ENCODE measurements at regions not wholly inside any gene's neighbourhood (a gene's known extent, or its start where the extent isn't known, plus 50 kb on each side); places are given as distances from the start of the nearest gene placed in this dataset.
"Not testable (repeated sequence)": the region's sequence is repeated elsewhere in the genome, so short reads cannot be mapped to it uniquely, and the experiment has no call there.

DNA sequence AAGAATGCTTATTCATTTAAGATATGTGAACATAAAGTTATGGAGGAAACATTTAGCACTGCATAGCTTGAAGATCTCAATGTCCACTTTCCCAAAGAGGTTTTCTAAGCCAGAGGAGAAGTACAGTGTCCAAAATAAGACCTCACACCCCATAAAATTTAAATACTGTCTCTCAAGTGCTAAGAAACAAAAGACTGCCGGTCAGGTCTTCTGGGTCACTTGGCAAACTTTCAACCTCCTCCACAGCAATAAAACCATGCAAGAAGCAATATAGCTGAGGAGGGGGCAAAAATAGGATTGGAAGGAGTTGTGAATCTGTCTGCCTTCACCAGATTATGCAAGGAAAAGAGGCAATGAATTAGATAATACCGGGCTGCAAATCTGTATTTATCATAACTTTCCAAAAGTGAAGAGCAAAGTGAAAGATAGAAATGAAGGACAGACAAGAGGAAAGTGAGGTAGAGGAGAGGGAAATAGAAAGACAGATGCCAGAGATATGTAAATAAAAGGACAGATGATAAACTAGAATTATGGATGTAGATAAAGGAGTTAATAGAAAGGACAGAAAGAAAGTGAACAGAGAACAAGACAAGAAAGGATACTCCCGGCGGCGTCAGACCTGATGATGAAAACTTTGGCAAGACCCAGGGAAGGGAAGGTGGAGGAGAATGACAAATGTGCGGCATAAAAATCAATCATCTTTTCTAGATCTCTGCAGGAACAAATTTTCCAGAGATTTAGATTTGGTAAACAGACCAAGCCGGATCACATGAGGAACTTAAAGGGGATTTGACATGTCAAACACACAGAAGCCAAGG lies 152.7 kb upstream of the FAM241A start:
- intact Hi-C loops (cut with micrococcal nuclease) = no loop called here

DNA sequence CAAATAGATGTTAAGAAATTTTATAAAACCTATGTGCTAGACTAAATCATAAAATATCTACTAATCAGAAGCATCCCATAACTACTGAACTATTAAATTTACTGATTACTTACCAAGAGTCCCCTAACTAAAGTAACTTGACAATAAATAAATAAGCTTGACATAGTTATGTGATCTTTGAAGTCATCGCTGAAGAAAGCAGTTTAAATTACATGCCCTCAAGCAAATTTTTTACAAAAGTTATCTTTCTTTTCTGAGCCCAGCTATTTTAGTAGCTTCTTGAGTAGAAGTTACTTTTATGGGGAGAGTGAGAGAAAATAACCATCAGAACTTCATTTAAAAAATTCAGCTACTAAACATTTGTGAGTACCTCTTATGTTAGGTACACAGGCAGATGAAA lies 150.9 kb upstream of the FAM241A start:
- intact Hi-C loops (cut with micrococcal nuclease) = no loop called here

DNA sequence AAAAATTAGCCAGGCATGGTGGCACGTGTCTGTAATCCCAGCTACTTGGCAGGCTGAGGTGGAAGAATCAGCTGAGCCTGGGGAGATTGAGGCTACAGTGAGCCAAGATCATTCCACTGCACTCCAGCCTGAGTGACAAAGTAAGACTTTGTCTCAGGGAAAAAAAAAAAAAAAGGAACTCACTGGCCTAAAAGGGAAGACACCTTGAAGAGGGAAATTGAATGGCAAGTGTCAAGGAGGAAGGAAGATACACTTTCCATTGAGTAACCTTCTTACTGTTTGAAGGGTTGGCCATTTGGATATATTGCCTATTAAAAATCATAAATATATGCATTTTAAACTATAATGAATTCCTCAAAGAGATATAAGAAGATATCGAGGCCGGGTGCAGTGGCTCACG lies 147.5 kb upstream of the FAM241A start:
- intact Hi-C loops (cut with micrococcal nuclease) = no loop called here

DNA sequence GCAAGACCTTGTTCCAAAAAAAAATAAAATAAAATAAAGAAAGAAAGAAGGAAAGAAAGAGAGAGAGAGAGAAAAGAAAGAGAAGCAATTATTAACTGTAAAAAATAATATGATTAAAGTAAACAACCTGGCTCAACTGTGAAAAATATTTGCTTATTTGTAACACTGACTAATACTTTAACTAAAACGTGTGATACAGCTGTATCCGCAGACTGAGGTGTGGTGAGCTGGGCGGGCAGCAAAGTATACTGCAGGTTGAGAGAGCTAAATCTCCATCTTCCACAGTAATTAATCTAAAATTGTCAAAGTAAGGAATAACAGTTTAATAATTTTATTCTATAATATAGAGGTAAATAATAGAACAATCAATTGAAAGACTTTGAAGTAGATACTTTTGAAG lies 145.5 kb upstream of the FAM241A start:
- intact Hi-C loops (cut with micrococcal nuclease) = no loop called here

DNA sequence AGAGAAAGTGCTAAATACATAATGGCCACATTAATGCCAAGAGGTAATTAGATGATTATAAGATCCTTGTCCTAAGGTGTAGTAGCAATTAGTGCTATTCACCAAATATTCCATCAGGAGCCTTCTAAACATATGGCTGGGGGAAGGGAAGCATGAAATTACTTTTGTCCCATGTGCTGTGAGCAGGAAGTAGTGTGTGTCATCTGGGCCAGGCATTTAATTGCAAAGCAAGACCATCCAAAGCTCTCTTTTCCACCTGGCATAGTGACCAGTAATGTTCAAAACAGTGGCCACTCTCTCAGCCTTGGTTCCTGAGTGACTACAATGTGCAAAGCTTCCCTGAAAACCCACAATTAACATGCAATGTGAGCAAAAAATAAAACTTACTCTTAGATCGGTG lies 144.2 kb upstream of the FAM241A start:
- intact Hi-C loops (cut with micrococcal nuclease) = no loop called here

DNA sequence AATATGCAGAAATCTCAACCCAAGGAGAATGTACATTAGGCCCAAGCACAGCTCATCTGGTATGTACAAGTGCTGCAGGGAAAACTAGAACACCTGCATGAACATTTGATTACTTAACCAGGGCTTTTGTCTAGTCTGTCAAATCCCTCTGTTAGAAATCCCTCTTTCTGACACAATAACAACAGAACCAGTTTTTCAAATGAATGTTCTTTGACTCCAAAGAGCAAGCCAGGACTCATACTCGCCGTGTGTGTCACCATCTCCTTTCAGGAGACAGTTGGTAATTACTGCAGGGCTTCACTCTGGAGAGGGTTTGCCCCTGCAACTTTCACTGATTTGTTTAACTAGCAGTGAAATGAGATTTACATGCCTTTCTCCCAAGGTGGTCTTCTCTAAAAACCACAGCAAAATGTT lies 143.0 kb upstream of the FAM241A start:
- intact Hi-C loops (cut with micrococcal nuclease) = no loop called here

DNA sequence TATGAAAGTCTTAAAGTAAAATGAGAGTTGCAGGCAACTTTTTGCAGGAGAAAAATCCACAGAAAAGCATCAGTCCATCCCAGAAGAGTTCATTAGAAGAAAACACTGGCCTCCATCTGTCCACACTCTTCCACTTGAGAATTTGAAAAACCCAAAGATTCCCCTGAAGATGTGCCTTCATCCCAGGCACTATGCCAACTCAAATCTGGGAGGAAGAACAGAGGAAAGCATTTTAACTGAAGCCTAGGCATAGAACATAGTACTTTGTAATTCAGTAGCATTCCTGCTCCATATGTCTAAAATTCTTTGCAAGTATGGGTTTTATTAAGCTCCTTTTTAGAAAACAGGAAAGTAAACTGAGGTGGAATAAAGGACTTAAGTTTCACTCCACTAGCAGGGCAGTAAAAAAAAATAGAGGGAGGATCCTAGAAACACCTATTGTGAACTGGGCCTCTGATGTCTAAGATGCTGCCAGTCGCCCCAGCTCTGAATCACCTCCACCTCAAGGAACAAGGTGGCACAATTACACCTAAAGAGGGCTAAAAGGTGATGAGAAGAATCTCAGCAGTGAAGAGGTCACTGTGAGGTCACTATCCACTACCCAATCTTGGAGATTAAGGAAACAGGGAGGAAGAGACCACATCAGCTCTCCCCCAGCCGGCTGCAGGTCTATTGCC lies 141.9 kb upstream of the FAM241A start:
- intact Hi-C loops (cut with micrococcal nuclease) = no loop called here

DNA sequence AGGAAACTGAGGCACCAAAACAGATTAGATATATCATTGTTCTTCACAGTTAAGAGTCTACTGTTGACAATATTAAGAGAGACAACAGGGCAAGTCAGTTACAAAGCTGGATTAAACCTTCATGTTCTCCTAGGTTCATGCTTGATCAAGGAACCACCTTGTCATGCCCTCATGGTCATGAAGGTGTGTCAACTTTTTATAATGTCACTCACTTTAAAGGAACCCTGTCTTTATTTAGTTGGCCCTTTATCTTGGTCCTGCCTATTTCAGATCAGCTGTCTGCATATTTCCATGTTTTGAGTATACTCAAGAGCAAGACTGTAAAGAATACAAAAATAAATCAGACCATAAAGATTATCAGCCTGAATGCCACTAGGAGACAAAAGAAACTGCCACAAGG lies 140.2 kb upstream of the FAM241A start:
- intact Hi-C loops (cut with micrococcal nuclease) = no loop called here

DNA sequence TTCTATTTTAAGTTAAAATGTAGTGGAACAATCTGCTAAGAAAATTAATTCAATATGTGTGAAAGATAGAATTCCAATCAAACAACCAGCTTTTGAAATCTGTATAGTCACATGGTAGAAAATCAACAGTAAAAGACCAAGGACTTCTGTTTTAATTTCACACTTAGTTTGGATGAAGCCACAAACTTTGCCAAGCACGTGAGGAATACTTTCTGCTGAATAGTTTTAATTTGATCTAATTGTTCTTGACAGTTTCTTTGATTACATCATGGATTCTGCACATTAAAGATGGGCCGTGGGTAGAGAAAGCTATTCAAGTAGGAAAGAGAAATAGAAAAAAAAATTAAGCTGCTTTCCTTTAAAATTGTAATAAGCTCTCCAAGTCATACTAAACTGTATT lies 137.9 kb upstream of the FAM241A start:
- intact Hi-C loops (cut with micrococcal nuclease) = no loop called here

DNA sequence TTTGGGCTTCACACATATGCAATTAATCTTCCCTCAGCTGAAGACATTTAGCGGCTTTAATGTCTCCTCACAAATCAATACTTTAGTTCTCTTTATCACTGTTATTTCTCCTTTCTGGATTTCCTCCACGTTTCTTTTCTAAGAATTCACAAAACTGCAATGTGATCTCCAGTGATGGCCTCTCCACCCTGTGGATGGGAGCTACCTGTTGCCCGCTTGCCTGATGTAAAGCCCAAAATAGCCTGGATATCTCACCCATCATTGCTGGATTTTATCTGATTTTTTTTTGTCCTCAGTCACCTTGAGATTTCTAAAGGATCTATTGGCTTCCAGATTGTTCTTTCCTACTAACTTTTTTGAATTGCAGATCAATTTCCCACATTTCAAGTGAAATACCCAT lies 129.3 kb upstream of the FAM241A start:
- intact Hi-C loops (cut with micrococcal nuclease) = no loop called here

DNA sequence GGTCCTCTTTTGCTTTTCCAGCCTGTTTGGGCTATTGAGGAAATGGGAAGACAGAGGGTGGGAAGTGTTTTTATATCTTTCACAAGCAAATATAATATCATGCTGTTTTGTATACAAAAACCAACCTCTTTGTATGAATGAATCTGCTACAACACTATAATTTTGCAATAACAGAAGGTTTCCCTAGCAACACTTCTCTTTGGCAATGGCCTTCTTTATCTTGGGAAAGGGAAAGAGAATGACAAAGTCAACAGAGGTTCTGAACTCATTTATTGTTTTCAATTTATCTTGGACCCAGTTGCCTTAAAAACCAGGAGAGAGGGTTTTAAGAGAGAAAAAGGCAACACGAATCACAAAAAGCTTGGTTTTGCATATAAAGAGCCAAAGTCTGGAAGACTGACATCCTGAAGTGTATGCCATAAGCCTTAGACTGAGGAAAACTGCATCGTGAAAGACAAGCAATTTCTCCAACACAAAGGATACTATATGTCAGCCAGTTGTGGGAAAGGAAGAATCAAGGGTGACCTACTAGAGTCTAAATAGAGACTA lies 121.8 kb upstream of the FAM241A start:
- intact Hi-C loops (cut with micrococcal nuclease) = no loop called here

DNA sequence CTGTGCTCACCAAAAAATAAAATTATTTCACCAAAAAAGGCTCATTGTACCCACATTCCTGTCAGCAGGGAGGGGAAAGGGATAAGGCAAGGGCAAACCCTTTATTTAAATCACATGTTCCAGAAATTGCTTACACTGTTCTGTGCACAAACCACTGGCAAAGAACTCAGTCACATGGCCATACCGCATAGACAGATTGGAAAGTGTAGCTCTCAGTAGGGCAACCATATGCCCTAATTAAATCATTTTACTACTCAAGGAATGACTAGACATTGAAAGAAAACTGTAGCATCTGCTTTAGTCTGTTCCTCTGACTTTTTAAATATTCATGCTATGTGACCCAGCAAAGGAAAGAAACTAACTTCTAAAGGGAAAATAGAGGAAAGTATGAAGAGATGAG lies 119.2 kb upstream of the FAM241A start:
- intact Hi-C loops (cut with micrococcal nuclease) = no loop called here

DNA sequence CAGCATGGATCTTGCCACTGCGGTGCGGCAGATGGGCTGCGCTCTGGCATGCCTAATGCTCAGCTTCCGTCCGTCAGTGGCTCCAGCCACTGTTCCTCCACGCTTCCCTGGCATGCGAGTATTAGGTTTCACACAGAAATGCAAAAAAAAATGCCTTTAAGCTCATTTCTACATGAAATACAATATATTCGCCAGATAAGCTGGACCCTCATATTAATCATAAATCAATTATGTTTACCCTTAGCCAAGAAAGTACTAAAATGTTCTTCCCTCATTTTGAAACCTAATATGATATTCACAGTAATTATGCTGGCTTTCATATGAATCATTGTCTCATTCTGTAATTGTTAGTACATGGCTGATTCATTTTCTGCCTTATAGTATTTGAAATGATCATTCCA lies 115.5 kb upstream of the FAM241A start:
- intact Hi-C loops (cut with micrococcal nuclease) = loop anchor here (2.0 kb wide), 1 partner anchor 1513 kb away; no protein-coding TSS in a partner anchor

DNA sequence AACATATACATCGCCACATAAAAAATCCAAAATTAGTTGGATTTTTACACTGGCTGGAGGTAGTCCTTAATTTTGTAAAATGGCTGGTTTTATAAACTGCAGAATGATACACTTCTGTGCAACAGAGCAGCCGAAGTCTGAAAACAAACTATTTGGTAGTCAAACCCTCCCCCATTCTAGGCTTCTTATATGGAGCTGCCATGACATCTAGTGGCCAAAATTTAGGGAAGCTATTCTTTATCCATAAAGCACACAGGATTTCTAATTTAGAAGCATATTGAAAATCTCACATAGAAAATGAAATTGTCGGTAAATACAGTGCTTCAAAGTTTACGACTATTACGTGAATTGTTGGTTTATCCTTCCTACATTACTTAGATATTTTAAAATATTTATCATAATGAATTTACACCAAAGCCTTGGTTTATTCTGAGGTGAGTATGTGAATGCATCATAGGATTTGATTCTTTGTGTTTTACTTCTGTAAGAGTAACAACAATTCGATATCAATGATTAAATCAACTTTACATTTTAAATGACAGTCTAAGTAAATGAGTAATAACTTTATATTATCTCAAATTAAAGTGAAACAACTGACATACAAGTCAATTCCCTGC lies 113.4 kb upstream of the FAM241A start:
- intact Hi-C loops (cut with micrococcal nuclease) = loop anchor here (1.0 to 2.0 kb wide), 2 partner anchors 390 to 1515 kb away; no protein-coding TSS in a partner anchor

DNA sequence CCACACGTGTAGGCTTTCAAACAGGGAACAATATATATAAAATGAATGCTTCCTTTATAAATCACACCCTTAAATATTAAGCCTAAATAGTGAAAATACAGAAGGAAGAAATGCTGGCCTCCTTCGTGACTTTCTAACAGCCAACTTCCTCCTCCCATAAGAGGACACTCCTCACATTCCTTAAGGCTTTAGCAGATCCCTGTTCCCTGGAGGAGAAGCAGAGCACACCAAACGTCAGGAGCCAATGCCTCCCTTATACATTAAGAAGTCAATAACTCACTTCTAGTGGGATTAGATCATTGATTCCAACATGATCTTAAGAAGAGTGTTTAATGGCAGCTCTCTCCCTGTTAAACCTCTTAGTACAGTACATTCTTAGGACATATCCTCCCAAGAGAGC lies 108.4 kb upstream of the FAM241A start:
- intact Hi-C loops (cut with micrococcal nuclease) = no loop called here

DNA sequence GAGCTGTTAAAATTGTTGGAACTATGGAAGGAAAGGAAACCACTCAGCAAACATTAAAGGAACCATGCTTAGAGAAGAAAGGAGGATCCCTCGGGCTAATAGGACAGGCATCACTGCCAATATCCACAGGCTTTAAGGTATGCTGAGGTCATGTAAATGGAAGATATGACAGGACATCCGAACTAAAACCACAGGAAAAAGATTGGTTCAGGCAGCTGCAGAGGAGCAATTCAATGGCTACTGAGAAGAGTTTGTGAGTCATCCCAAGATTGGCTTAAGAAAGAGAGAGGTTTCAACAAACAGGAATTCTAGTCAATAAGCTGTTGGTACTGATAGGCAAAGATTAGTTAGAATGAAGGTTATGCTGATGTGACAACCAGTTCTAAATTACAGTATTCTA lies 106.4 kb upstream of the FAM241A start:
- intact Hi-C loops (cut with micrococcal nuclease) = no loop called here

DNA sequence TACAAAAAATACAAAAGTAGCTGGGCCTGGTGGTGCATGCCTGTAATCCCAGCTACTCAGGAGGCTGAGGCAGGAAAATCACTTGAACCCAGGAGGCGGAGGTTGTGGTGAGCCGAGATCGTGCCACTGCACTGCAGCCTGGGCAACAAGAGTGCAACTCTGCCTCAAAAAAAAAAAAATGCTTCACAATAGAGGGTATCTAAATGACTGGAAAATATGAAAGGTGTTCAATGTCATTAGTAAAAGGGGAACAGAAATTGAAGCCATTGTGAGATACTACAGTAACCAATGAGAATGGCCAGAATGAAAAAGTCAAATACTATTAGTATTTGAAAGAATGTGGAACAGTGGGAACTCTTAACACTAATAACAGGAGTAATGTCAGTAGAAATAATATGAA lies 96.1 kb upstream of the FAM241A start:
- intact Hi-C loops (cut with micrococcal nuclease) = not testable (repeated sequence)

DNA sequence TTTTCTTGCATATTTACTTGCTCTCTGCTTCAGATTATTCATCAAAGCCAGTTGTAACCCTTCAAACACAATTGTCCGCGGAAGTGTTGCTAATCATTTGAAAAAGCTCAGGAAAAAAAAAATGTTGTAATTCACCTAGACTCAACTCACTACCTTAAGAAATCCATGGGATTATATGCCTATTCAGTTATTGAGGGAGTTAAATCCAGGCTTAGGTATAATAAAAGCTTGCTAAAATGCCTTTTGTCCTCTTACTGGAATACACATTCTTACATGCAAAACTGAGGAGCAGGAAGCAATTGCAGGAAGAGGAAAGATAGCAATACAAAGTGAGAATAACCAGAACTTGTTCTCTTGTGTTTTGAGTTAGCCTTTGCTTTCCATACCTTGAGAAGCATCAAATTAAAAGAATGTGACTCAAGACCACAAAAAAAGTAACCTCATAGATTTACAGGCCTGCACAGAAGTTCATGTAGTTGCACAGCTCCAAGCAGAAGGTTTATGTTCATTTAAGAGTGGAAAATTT lies 91.4 kb upstream of the FAM241A start:
- intact Hi-C loops (cut with micrococcal nuclease) = no loop called here

DNA sequence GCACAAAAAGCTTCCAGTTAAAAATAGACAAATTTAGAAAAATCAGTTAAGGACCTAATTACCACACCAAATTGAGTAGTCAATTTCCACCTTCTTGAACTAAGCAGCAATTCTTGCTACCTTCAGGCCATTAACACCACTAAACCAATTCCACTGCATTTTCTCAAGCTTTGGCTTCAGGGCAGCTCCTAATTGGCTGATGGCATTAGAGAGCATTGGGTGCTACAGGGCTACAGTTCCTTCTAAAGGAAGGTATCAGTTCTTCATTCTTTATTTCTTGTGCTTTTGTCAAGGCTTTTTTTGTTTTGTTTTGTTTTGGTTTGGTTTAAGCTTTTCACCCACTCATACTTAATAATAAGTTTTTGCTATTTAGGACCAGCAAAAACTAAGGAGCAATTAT lies 90.2 kb upstream of the FAM241A start:
- intact Hi-C loops (cut with micrococcal nuclease) = no loop called here

DNA sequence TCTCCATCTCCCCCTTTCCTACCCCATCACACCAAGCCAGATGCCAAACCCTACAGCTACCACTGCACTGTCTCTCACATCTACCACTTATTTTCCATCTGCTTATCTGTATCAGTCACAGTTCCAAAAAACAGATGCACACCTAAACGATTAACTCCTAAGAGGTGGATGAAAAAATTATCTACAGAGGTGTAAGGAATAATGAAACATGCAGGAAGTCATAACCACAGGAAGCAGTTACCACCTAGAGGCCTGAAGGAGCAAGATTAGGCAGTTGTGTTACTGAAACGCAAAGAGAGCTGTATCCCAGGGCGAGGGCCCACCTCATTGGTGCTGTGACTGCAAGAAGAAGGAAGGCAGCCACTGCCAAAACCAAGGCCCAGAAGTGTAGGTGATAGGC lies 87.8 kb upstream of the FAM241A start:
- intact Hi-C loops (cut with micrococcal nuclease) = no loop called here

DNA sequence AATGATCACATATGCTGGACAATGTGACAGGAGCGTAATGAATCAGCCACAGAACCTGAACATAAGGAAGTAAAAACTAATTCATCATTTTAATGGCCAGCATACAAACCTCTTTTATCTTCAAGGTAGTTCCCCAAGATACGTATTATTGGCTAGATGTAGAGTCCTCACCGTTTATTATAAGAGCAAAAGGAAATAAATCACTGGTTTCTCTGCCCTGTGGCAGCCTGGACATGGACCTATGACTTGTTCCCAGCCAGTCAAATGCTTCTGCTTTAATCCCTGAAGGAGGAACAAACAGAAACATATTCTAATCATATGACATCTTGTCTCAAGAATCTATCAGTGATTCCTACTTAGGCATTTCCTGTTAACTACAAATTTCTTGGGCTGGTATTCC lies 86.8 kb upstream of the FAM241A start:
- intact Hi-C loops (cut with micrococcal nuclease) = no loop called here

DNA sequence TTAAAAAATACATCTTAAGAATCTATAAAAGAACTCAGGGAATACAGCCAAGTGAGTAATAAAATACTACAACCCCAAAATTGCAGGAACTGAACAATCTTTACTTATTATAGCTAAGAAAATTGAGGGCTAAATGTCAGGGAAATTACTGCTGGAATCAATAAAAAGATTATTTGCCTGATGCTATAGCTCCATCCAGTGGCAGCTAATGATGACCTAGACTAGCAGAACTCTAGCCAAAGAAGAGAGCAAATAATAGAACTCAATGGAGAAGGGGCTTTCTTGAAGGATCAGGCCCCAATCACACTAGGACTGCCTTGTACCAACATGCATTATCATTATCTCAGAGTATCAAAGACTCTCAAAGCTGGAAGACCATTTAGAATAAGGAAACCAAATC lies 85.0 kb upstream of the FAM241A start:
- intact Hi-C loops (cut with micrococcal nuclease) = no loop called here

All from T-helper 1 cell treated with Interleukin-12 subunit alpha and Interleukin-12 subunit beta and Interleukin-4 antibody, amounts not matched to agents 30 ng/mL and 1 ng/mL, for 36 hours (primary cell).